Osteoblast (primary cell): ENCODE measurements at regions not wholly inside any gene's neighbourhood (a gene's known extent, or its start where the extent isn't known, plus 50 kb on each side); places are given as distances from the start of the nearest gene placed in this dataset.

ENCODE experiments used
- DNase-seq: peaks from one replicate; pipeline ENCODE4 v3.0.0; 2011; ENCODE audit warnings: low spot score, mixed read lengths; ENCODE audit not compliant: insufficient read length; ENCODE audit errors: missing footprints
- H2AFZ ChIP-seq: 2 replicates; pipeline ENCODE4 v1.6.0; 2011; ENCODE audit warnings: mild to moderate bottlenecking, low read length
- H3K27ac ChIP-seq: 2 replicates; pipeline ENCODE4 v1.5.1; 2011; ENCODE audit warnings: mild to moderate bottlenecking, low read depth, low read length, moderate library complexity
- H3K27me3 ChIP-seq: 2 replicates; pipeline ENCODE4 v1.6.0; 2012; ENCODE audit warnings: mild to moderate bottlenecking, control low read depth, inconsistent platforms, low read length, moderate library complexity; ENCODE audit not compliant: insufficient read depth
- H3K36me3 ChIP-seq: 2 replicates; pipeline ENCODE4 v1.5.1; 2011; ENCODE audit warnings: mild to moderate bottlenecking, low read length, control low read depth, moderate library complexity; ENCODE audit not compliant: insufficient read depth
- H3K4me1 ChIP-seq: 2 replicates; pipeline ENCODE4 v1.5.1; 2011; ENCODE audit warnings: mild to moderate bottlenecking, low read length, control low read depth, moderate library complexity; ENCODE audit not compliant: insufficient read depth
- H3K4me2 ChIP-seq: 2 replicates; pipeline ENCODE4 v1.6.0; 2011; ENCODE audit warnings: mild to moderate bottlenecking, low read length; ENCODE audit not compliant: insufficient read depth
- H3K4me3 ChIP-seq: fragments of 200-600 bp; sonication (generic); 3 replicates; pipeline ENCODE4 v1.5.1; 2012; ENCODE audit warnings: mild to moderate bottlenecking, low read length, inconsistent platforms; ENCODE audit not compliant: insufficient read depth
- H3K79me2 ChIP-seq: 2 replicates; pipeline ENCODE4 v1.6.0; 2012; ENCODE audit warnings: mild to moderate bottlenecking, low read length, control low read depth, inconsistent platforms; ENCODE audit not compliant: insufficient read depth
- H3K9me3 ChIP-seq: 2 replicates; pipeline ENCODE4 v1.5.1; 2011; ENCODE audit warnings: low read depth, low read length, control low read depth
- H4K20me1 ChIP-seq: 2 replicates; pipeline ENCODE4 v1.6.0; 2012; ENCODE audit warnings: mild to moderate bottlenecking, low read length, control low read depth; ENCODE audit not compliant: insufficient read depth
- TF ChIP-seq, protein P1 (sequence below): IDR thresholded peaks from 2 replicates; pipeline ENCODE4 v1.5.1; 2011; ENCODE audit warnings: mild to moderate bottlenecking, low read depth, low read length, moderate library complexity; ENCODE audit errors: extremely low read depth

DNA sequence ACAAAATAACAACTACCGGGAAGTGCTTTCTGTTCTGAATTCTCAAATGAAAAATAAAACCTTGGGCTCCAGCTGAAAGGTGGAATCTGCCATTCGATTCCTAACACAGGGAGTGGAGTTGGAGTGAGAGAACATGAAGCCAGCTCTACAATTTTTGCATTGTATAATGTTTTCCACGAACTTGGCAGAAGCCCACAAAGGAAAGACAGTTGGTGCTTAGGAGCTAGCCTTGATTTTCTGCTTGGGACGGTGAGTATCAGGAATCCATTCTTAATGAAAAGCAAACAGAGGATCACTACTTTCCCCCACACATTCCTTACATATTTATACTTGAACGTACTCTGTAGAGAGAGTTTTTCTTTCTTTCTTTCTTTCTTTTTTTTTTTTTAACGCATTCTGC, 74.2 kb upstream of the FBXL7 start:
- H3K4me2 ChIP-seq = peak overlapping the region; percentile 70

DNA sequence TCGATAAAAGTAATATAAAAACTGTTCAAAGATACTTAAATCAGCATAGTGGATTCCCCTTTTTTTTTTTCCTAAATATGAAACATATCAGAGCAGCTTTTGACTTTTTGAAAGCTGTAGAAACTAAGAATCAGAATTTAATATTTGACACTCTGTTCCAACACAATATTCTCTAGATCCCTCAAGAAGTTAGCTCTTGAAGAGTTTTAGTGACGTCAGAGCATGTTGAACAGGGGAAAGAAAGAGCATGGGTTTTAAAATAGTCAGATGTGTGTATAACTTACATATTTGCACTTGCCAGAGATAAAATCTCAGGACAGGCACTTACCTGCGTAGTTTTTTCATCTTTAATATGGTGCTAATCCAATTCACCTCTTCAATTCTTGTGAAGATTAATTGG, 75.2 kb upstream of the FBXL7 start:
- Histone ChIP-seq H4K20me1 (no peaks in the 10 kb centered on the region), H3K79me2 (no peaks in the 10 kb centered on the region), H3K4me1 (no peaks in the 10 kb centered on the region), H3K27me3 (peaks cover 19% of the 10 kb centered on the region), H3K27ac (no peak overlapping the region), H3K36me3 (no peaks in the 10 kb centered on the region), H3K4me3 (no peak overlapping the region), H3K9me3 (no peaks in the 10 kb centered on the region), H2AFZ (no peak overlapping the region), H3K4me2 (no peak overlapping the region)
- DNase-seq = no peak
- TF ChIP-seq, protein P1, sequence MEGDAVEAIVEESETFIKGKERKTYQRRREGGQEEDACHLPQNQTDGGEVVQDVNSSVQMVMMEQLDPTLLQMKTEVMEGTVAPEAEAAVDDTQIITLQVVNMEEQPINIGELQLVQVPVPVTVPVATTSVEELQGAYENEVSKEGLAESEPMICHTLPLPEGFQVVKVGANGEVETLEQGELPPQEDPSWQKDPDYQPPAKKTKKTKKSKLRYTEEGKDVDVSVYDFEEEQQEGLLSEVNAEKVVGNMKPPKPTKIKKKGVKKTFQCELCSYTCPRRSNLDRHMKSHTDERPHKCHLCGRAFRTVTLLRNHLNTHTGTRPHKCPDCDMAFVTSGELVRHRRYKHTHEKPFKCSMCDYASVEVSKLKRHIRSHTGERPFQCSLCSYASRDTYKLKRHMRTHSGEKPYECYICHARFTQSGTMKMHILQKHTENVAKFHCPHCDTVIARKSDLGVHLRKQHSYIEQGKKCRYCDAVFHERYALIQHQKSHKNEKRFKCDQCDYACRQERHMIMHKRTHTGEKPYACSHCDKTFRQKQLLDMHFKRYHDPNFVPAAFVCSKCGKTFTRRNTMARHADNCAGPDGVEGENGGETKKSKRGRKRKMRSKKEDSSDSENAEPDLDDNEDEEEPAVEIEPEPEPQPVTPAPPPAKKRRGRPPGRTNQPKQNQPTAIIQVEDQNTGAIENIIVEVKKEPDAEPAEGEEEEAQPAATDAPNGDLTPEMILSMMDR = no peak

More for the DNA sequence above, 74.2 kb upstream of the FBXL7 start:
- Histone ChIP-seq H3K9me3 (no peaks in the 10 kb centered on the region), H3K4me1 (no peaks in the 10 kb centered on the region), H3K79me2 (no peaks in the 10 kb centered on the region), H3K27me3 (peaks cover 19% of the 10 kb centered on the region), H3K27ac (no peak overlapping the region), H2AFZ (peak overlapping the region; percentile 0), H3K4me3 (no peak overlapping the region), H4K20me1 (no peaks in the 10 kb centered on the region), H3K36me3 (no peaks in the 10 kb centered on the region)
- TF ChIP-seq, protein P1 = no peak
- no peak for DNase-seq

DNA sequence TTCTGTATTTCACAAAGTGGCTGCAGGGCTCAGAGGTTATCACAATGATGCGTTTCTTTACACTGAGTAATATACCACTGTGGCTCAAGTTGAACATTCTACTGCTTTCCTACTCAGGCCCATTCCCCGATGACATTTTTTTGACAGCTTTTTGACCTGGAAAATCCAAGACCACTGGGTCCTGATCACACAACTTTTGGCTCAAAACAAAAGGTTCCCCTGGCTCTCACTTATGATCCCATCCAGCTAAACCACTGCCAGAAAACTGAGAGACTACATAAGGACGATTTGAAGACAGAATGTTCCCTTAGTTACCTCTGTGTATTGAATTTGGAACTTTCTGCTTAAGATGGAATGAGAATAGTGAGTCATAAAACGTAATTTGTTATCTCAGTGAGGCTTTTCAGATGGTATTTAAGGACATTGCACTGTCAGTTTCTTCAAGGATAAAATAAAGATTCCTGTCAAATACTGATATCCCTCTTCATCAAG, 78.0 kb upstream of the FBXL7 start:
- Histone ChIP-seq H2AFZ (no peak overlapping the region), H3K4me2 (no peak overlapping the region), H3K27me3 (peaks cover 16% of the 10 kb centered on the region), H3K79me2 (no peaks in the 10 kb centered on the region), H4K20me1 (no peaks in the 10 kb centered on the region), H3K4me1 (no peaks in the 10 kb centered on the region), H3K36me3 (no peaks in the 10 kb centered on the region), H3K4me3 (no peak overlapping the region), H3K27ac (no peak overlapping the region), H3K9me3 (no peaks in the 10 kb centered on the region)
- TF ChIP-seq, protein P1 = no peak
- no peak for DNase-seq

DNA sequence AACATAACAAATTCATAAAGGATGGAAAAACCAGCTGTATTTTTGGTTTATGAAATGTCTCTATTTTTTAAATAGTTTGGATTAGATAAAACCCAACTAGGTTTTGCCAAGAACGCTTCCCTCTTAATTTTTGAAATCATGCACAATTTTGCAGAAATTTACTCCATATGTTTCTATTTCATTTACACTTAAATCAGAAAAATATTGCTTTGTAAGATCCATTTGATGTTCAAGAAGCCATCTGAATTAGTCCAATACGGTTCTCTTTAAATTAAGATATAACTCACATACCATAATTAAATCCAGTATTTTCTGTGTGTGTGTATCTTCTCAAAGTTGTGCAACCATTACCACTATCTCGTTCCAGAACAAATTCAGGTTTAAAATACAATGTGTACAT, 78.6 kb upstream of the FBXL7 start:
- TF ChIP-seq, protein P1 = no peak
- no peaks in the 10 kb centered on the region for H3K4me1 ChIP-seq

More for the DNA sequence above, 78.6 kb upstream of the FBXL7 start:
- no peaks in the 10 kb centered on the region for H4K20me1 ChIP-seq
- no peaks in the 10 kb centered on the region for H3K36me3 ChIP-seq
- peaks cover 12% of the 10 kb centered on the region for H3K27me3 ChIP-seq
- no peak overlapping the region for H2AFZ ChIP-seq
- H3K4me3 ChIP-seq = no peak overlapping the region
- DNase-seq = no peak
- no peaks in the 10 kb centered on the region for H3K79me2 ChIP-seq
- no peak overlapping the region for H3K4me2 ChIP-seq
- no peak overlapping the region for H3K27ac ChIP-seq
- H3K9me3 ChIP-seq = no peaks in the 10 kb centered on the region
